ENCODE measurements at regions not wholly inside any gene's neighbourhood (a gene's known extent, or its start where the extent isn't known, plus 50 kb on each side); places are given as distances from the start of the nearest gene placed in this dataset.
"Not testable (repeated sequence)": the region's sequence is repeated elsewhere in the genome, so short reads cannot be mapped to it uniquely, and the experiment has no call there.

DNA sequence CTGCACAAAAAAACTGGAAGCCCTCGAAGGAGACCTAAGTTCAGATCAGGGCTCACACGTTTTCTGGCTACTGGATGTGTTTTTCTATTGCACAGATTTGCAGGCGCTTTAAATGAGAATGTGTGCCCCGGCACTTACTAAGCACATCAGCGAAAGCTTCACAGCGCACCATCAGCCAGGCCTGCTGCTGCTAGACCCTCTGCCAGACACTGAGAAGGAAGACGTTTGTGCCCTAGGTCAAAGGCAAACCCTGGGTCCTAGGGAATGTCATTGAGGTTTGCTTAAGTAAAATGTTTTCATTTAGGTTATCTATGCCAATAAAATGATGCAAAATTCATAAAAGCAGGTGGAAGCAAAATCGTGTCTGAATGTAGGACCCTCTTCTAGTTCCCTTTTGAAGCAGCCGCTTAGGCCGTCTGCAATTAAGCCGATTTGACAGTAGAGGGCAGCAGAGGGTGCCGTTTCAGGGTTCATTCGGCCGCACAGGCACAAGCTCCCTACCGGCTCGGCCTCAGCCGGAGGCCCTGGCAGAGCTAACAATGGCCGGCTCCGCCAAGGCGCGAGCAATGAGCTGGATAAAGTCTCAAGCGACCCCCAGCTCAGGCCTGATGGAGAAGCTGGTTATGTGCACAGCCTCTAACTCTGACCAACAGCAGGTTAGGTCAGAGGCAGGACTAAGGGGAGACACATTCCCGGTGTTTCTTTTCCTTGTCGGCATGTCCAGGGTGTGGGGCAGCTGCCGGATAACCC, 107.2 kb upstream of the FOXA2 start:
- DNase-seq = peak; percentile 37

DNA sequence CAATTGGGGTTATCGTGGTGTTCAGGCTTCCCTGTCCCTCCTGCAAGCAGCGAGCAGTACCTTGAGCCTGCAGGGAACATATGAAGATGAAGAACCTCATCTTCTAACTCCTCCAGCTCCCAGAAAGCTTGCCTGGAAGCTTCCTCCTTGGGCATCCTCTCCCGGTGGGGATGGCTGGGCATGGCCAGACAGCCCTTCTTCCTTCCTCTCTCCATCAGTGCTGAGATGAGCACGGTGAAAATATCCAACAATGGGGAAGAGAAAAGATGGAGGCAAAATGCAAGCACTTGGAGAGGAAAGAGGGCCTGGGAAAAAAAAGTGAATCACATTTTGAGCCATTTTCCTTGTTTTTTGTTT, 107.7 kb upstream of the FOXA2 start:
- DNase-seq = no peak

DNA sequence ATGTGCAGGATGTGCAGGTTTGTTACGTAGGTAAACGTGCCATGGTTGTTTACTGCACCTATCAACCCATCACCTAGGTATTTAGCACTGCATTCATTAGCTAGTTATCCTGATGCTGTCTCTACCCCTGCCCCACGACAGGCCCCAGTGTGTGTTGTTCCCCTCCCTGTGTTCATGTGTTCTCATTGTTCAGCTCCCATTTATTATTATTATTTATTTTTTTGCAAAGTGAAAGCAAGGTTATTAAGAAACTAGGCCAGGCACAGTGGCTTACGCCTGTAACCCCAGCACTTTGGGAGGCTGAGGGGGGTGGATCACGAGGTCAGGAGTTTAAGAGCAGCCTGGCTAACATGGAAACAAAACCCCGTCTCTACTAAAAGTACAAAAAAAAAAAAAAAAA, 108.2 kb upstream of the FOXA2 start:
- not testable (repeated sequence) for DNase-seq

GRCh38 chr20:22696759-22697158, 112.4 kb upstream of the FOXA2 start:
- no peak for DNase-seq

DNA sequence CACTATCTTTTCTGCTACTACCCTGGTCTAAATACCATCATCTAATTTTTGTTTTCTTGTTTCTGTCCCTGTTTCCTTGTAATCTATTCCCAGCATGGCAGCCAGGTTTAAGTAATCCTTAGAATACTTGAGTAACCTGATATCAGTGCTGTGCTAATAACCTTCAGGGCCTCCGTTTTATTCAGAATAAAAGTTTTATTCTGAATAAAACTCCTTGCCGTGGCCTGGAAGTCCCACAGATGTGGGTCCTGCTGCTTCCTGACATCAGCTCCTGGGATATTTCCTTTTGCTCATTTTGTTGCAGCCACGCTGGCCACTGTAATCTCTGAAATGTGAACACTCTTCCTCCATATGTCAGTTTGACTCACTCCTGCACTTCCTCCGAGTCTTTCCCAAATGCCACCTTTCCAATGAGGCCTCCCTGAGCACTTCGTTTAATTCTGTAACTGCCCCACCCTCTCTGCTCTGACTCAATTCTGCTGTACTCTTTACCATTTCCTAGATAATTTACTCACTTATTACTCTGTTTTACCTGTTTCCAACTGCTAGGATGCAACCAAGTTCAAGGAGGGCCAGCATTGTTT, 114.0 kb upstream of the FOXA2 start:
- DNase-seq = no peak

- no peak for DNase-seq
Measured at GRCh38 chr20:22699396-22699795, 115.0 kb upstream of the FOXA2 start.

DNA sequence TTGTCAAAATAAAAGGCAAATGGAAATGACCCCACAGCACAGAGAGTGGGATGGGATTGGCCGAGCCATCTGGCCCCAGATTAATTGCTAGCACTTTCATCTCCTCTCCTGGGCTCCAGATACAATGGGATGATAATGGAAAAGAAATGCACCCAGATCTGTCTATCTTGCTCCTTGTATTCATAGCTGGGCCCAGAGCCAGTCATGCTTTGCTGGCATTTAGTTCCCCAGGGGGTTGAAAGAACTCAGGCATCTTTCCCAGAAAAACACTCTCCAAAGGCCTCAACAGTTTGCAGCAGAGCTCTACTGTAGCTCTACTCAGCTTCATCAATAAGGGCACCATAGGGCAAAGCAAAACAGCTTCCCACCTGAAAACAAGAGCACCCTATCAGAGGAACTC, 116.0 kb upstream of the FOXA2 start:
- DNase-seq = no peak

DNA sequence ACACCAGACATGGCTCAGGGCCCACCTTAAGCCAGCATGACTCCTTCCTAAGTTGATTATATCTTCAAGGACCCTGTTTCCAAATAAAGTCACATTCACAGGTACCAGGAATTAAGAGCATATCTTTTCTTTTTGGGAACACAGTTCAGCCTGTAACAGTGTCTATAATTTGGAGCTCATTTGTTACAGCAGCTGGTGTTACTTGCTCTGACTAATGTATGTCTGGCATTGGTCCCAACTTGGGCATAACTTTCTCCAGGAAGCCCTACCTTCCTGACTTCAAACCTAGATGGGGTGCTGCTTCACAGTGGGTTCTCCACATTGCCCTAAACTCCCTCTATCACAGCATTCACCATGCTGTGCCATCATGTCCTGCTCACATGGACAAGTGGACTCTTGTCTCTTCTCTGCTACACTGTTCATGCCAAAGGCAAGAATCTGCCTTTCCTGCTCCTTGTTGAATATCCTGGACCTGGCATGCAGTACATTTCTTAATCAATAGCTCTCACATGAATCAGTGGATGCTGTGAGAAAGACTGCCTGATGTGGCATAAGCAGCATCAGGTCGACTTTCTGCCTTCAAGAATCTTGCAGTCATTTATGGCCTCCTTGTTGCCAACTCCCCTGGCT, 117.4 kb upstream of the FOXA2 start:
- no peak for DNase-seq

DNA sequence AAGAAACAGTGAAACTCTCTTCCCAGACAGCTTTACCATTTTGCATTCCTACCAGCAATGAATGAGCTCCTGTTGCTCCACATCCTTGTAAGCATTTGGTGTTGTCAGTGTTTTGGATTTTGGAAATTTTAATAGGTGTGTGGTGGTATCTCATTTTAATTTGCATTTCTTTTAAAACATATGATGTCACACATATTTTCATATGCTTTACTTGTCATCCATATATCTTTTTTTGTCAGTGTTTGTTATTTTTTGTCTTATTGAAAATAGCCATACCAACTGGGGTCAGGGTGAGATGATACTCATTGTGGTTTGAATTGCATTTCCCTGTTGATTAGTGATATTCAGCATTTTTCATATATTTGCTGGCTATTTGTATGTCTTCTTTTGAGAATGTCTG, 119.5 kb upstream of the FOXA2 start:
- DNase-seq = no peak

- no peak for DNase-seq
Measured at GRCh38 chr20:22711971-22712755, 127.8 kb upstream of the FOXA2 start.

DNA sequence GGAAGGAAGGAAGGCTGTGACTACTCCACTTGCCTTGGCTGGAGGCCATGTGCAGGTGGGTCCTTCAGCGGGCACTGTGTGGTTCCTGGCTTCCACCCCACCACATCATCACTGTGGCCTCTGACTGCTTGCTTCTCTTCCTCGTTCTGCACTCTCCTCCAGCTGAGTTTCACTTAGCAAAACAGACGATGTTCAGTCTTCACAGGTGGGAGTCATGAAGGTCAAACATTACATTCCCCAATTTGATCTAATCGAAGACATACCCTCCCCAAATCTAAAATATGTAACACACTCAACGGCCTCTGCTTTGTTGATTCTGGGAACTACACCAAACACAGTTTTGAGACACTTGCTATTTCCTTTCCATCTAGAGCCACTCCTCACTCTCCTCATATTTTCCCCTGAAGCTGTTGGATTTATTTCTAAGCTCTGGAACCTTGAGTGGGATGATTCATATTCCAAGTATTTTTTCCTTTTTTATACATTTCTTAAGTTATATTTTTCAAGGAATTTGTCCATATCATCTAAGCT, 132.5 kb upstream of the FOXA2 start:
- no peak for DNase-seq

DNA sequence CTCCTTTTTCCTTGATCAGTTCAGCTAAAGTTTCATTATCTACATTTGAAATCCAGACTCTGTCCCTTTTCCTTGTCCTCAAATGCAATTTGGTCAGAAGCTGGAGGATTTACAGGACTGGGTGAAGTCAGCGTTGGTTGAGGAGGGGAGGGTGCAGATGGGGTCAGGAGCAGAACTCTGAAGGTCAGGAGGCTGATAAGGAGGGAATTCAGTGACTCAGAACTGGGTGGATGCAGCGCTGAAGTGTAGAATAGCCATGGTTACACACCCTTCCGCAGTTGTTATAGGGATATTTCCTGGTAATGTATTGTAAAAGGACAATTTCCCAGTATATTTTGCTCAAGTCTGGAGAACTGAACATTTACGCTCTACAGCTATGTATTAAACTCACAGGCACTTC, 133.1 kb upstream of the FOXA2 start:
- DNase-seq = no peak

GRCh38 chr20:22719167-22719591, 134.8 kb upstream of the FOXA2 start:
- DNase-seq = no peak

GRCh38 chr20:22720206-22720605, 135.8 kb upstream of the FOXA2 start:
- no peak for DNase-seq

GRCh38 chr20:22722811-22723210, 138.4 kb upstream of the FOXA2 start:
- DNase-seq = no peak

GRCh38 chr20:22723659-22724058, 139.3 kb upstream of the FOXA2 start:
- DNase-seq = no peak

DNA sequence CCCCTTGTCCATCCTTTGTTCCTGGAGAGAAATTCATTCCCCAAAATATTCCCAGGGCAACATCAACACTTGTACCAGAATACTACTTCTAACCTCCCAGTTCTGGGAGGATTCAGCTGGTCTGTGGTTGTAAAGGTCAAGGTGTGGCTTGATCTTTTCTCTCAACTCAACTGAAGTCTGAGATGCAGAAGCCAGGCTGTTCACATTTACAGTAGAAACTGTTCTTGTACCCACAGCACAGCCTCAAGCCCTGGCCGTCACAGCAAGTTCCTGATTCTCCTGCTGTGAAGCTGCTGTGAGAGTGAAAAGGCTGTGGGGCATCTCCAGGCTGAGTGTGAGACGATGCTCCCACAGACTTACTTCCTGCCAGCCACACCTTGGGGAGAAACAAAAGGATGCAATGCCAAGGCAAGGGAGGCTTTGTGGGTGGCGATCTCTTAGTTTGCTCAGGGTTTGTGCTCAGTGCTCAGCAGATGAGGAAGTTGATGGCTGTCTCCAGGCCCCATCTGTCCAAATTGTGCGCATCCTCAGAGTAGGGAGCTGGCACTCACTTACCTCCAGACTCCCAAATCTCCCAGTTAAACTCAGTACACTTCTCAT, 143.9 kb upstream of the FOXA2 start:
- DNase-seq = no peak

GRCh38 chr20:22729180-22729579, 144.8 kb upstream of the FOXA2 start:
- no peak for DNase-seq

DNA sequence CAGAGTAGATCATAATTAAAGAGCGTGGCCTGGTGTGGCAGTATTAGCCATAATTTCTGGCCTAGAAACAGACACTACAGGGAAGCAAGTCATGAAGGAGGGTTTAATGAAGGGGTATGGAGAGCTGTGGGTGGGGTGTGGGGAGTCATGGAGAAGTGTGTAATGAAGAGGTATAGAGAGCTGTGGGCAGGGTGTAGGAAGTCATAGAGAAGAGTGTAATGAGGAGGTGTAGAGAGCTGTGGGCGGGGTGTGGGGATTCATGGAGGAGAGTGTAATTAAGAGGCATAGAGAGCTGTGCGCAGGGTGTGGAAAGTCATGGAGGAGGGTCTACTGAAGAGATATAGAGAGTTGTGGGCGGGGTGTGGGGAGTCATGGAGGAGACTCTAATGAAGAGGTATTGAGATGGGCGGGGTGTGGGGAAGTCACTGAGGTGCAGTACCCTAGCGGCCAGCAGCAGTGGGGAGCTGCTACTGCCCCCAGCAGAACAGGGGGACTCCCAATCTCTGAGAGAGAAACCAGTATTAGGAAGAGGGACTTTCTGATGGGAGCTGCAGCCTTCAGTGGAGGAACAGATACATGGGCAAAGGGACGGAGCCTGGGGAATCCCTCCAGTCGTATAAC, 145.4 kb upstream of the FOXA2 start:
- DNase-seq = no peak

DNA sequence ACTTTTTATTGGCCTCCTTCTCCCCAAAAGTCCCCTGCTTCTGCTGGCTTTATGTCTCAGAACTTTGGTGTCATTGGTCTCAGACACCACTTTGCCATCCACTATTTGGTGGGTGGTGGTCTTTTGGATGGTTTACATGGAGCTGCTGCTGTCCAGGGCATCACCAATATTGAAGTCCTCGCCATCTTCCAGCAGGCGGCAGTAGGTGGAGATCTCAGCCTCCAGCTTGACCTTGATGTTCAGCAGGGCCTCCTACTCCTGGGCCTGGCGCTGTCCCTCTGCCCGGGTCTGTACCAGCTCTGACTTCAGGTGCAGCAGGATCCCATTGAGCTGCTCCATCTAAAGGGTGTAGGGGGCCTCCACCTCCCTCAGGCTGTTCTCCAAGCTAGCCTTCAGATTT, 148.4 kb upstream of the FOXA2 start:
- no peak for DNase-seq

DNA sequence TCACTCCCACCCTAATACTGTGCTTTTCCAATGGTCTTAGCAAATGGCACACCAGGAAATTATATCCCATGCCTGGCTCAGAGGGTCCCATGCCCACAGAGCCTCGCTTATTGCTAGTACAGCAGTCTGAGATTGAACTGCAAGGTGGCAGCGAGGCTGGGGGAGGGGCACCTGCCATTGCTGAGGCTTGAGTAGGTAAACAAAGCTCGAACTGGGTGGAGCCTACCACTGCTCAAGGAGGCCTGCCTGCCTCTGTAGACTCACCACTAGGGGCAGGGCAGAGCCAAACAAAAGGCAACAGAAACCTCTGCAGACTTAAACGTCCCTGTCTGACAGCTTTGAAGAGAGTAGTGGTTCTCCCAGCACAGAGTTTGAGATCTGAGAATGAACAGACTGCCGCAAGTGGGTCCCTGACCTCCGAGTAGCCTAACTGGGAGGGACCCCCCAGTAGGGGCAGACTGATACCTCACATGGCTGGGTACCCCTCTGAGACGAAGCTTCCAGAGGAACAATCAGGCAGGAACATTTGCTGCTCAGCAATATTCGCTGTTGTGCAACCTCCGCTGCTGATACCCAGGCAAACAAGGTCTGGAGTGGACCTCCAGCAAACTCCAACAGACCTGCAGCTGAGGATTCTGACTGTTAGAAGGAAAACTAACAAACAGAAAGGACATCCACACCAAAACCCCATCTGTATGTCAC, 150.7 kb upstream of the FOXA2 start:
- DNase-seq = not testable (repeated sequence)

DNA sequence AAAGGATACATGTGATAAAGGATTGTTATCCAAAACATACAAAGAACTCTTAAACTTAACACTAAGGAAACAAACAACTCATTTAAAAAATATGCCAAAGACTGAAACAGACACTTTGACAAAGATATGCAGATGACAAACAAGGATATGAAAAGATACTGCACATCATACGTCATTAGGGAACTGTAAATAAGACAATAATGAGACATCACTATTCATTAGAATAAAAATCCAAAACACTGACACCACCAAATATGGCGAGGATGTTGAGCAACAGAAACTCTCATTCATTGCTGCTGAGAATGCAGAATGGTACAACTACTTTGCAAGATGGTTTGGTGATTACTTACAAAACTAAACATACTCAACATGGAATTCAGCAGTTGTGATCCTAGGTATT, 156.5 kb upstream of the FOXA2 start:
- no peak for DNase-seq
